Amniotic stem cell (primary cell): ENCODE measurements at regions not wholly inside any gene's neighbourhood (a gene's known extent, or its start where the extent isn't known, plus 50 kb on each side); places are given as distances from the start of the nearest gene placed in this dataset.

Source experiments
- DNase-seq: peaks from one replicate; lab custom pipeline; 2025; lab: John Stamatoyannopoulos, UW

DNA sequence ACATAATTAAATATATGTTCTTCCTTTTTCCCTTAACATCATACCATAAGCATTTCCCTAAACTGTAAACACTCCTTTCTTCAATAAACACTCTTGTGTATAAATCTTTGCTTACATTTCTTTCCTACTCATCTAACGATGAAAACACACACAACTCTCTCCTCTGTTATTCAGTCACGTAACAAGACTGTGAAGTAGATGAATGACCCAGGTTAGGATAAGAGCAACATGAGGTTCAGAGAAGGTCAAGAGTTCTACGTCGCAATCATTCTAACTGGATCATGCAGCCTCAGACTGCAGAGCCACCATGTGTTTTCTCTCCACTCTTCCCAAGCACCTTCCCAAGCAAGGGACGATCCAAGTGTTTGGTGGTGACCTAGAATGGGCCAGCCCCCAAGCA is 70.5 kb upstream of the SPTLC1 start:
- no peak for DNase-seq

DNA sequence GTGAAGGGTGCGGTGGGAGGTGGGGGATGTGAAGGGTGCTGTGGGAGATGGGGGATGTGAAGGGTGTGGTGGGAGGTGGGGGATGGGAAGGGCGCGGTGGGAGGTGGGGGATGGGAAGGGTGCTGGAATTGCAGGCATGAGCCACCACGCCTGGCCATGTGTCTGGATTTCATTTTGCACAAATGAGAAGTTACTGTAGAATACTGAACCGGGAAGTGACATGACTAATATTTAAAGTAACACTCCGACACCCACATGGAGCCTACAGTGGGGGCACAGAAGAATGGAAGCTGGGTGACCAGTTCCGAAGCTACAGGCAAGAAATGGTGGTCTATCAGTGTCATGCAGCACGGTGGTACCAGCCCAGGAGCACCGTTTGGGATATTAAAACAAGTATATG is 69.9 kb upstream of the SPTLC1 start:
- DNase-seq: no peak

DNA sequence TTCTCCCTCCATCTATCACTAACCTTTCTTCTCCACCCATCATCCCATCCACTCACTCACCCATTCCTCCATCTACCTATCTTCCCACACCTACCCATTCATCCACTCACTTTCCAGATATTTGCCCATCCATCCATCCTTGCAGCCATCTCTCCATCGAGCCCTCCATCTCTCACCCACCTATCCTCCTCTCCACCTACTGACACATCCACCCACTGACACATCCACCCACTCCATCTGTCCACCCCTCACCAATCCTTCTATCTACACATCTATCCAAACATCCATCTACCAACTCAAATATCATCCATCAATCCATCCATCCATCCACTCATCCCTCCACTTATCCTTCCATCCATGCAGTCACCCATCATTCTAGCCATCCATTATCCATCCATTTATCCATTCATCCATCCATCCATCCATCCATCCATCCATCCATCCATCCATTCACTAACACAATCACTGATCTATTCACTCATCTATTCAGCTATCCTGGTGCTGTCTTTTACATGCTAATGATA is 68.9 kb upstream of the SPTLC1 start:
- DNase-seq: no peak

DNA sequence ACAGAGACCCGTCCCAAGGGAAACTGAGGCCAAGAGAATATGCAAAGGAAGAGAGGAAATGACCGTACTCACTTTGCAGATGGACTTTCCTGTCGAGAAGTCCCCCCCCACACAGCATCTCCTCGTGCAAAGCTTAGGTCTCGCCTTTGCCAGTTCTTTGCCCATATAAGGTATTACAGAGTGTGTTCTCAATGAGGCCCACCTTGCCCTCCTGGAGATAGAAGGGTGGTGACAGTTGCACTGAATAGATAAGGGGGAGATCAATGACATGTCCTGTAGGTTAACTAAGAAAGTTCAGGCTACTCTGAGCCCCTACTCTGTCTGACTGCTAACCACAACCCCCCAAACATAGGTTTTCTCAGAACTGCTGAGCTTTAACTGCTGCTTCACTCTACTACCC is 68.2 kb upstream of the SPTLC1 start:
- no peak for DNase-seq

DNA sequence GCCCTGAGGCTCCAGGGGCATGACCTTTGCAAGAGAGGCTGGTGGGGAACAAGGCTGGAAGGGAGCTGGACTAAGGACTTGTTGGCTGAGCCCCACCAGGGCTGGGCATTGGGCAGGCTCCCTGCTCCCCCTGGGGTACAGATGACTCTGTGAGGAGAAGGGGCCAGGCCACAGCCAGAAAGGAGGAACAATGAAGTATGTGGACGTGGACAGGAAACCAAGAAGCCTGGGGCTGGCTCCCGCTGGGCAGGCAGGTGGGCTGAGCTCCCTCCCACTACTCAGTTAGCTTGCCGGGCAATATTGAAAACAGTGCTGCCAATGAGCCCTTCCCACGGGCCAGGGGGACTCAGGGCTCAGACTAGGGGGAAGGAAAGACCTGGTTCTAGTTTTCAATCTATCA is 66.1 kb upstream of the SPTLC1 start:
- DNase-seq: no peak

DNA sequence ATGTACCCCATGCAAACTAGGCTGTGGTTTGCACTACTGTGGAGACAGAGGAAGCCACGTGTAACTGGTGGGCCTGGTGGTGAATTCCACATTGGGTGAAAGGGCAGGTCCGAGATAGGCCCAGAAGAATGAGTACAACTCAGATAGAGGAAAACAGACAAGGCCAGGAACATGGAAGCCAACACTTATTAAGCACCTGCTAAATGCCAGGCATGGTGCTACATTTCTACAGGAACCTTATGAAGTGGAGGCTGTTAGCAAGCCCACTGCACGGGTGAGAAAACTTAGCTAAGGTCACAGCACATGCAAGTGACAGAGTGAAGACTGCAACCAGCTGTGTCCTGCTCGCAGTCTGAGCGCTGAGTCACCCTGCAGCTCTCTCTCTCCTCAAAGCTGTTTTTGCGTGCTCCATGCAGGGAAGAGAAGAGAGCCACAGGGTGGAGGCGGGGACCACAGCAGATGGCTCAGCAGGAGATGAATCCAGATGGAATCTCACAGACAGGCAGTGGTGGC is 65.5 kb upstream of the SPTLC1 start:
- peak; percentile 48 for DNase-seq

DNA sequence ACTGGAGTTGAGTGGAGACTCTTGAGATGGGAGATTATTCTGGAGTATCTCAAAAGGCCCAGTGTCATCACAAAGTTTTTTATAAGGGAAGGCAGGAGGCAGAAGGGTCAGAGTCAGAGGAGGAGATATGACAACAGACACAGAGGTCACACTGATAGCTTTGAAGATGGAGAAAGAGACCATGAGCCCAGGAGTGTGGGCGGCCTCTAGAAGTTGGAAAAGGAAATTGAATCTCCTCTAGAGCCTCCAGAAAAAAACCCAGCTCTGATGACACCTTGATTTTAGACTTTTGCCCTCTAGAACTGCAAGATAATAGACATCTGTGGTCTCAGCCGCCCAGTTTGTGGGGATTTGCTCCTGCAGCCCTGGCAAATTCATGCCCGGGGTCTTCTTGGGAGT is 64.8 kb upstream of the SPTLC1 start:
- DNase-seq: no peak

DNA sequence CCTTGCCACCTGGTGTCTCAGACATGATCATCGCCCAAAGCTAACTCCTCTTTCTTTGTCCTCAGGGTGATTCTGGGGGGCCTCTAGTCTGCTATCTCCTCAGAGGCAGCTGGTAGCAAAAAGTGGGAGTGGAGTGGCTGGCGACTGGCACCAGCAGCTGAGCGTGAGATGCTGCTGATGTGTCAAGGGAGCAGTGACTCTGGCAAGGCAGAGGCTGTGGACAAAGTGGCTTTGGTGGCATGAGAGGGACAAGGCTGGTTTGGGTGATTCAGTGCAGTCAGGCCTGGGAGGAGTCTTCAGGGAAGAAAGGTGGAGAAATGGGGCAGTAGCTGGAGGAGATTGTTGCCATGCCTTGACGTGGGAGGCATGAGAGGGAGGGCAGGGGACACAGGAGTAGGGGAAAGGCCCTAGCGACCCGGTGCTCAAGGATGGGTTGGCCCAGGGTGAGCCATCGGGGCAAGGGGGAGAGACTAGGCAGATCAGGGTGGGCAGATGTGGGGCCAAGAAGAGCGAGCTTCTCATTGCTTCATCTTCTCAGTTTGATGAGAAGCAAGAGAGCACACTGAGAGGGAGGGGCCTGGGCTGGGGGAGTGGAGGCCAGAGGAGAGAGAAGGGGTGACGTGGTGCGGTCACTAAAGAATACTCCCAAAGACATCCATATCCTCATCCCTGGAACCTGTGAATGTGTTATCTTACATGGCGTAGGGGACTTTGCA is 64.2 kb upstream of the SPTLC1 start:
- no peak for DNase-seq

DNA sequence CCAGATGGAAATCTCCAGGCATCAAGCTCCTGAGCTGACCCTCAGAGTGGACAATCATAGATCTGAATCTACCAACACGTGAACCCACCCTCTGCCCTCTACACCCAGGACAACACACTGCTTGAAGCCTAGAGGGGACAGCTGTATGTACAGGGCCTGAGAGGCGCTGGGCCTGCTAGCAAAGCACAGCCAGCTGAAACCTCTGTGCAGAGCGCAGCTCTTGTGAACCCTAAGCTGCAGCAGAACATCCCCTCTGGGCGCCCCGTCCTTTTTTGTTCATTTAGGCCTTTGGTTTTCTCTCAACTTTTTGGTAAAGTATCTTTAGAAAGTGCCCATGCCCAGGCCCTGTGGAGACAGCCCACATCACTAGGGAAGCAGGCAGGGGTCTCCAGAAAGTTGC is 62.4 kb upstream of the SPTLC1 start:
- no peak for DNase-seq

DNA sequence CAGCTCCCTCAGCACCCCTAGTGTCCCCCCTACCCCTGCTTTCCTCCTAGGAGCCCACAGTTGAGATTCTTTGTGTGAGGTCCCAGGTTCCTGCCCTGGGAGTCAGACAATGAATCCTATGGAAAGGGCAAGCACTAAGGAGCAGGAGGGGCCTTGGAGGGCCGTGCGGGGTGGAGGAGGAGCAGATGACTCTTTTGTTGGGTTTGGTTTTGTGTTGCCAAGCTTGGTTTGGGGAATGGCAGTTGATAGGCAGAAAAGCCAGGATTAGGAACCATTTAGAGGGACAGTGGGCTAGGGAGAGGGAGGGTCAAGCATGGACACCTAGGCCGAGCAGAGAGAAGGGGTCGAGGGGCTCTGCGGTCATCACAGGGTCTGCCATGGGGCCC is 61.6 kb upstream of the SPTLC1 start:
- no peak for DNase-seq

DNA sequence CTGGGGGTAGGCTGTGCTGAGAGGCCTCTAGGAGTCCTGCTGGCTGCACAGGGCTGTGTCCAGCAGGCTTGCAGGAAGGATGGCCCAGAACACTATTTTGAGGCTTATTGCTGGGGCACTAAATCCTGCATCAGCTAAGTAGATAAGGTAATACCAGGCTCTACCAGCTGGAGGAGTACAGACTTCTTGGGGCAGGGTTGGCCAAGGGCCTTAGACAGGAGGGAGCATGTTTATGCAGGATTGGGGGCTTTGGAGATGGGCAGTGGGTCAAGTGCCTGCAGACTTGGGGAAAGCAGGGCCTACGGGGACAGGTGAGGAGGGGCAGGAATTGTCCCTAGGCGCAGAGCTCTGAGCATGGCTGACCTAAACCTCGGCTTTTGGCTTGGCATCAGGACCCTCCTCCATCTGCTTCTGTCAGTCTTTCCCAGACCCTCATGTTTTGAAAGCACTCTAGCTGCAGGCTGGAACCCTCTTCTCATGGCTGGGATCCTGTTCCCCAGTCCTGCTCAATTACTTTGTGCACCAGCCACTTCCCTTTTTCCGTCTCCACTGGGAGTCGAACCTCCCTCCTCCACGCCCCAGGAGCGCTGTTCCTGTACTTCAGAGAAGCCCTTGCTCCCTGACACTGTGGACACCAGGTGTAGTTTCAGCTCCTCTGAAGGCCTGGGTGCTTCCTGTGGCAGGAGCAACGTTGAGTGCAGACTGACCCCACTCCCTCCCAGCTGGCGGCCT is 61.0 kb upstream of the SPTLC1 start:
- DNase-seq: no peak

DNA sequence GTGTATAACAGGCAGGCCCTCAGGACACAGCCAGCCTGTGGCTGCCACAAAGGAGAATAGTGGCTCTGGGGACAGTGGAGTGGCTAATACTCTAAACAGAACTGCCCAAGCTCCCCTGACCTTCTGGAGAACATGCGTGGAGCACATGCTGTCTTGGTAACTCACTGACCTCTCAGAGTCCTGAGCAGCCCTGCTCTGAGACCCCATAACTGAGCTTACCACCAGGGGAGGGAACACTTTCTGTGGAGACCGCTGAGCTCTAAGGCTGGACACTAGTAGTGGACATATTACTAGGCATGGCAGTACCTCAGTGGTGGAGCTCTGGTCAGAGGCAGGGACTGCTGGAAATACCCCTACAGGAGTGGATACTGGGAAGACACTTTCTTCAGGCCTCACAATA is 60.2 kb upstream of the SPTLC1 start:
- no peak for DNase-seq

DNA sequence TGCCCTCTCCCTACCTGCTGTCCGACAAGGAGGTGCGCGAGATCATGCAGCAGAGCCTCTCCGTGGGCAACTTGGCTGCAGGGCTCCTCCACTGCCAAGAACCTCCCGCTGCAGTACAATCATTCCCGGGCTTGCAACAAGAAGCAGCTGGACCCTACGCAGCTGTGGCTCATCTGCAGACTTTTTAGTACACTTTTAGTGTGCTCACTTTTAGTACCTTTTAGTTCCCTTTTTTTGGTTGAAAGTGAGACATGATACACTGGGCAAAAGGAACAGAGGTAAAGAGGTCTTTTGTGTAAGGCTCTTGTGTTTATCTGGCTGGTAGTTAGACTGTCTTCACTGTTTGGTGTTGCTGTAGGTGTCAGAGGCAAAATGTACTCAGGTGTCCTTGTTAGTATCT is 58.1 kb upstream of the SPTLC1 start:
- DNase-seq: no peak

DNA sequence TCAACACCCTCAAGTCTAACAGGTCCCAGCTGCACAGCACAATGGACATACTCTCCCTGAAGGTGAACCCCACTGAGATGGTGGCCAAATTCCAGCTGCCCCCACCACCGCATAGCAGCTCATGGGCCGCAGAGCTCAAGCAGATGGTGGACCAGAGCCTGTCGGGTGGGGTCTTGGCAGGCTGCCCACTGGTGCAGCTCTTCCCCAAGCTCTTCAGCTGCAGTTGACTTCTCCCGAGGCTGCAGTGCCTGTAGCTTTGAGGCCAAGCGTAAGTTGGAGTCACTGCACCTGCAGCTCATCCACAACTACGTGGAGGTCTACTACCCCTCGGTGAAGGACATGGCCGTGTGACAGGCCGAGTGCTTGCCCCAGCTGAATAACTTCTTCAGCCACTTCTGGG is 56.6 kb upstream of the SPTLC1 start:
- no peak for DNase-seq

DNA sequence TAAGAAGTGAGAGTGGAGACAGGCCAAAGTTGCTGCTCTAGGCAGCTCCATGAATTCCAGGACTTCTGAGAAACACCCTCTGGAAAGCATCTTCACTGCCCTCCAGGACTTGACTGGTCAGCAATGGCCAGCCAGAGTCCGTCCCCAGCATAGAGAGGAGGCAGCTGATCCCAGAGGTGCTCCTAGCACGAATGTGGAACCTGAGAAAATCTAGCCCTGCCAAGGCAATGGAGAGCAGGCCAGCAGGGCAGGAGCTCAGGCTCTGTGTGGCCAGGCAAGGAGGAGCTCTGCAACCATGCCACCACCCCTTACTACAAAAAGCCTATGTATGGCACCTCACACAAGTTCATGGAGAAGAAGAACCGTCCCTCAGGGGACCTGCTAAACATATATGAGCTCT is 56.1 kb upstream of the SPTLC1 start:
- no peak for DNase-seq

DNA sequence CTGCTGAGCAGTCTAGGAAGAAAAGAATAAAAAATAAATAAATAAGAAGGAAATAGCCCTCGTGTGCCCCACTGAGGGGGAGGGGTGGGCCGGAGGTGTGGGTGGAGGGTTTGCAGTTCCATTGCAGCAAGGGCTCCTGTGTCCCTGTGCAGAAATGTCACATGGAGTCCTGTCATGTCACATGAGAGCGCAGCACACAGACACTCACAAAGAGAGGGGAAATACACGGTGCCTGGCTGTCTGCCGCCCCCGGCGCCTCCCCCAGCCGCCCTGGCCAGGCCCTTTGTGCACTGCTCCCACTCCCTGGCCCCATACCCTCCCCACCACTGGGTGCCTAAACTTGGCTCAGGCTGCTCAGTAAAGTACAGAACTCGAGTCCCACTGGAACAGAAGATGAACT is 55.6 kb upstream of the SPTLC1 start:
- no peak for DNase-seq

DNA sequence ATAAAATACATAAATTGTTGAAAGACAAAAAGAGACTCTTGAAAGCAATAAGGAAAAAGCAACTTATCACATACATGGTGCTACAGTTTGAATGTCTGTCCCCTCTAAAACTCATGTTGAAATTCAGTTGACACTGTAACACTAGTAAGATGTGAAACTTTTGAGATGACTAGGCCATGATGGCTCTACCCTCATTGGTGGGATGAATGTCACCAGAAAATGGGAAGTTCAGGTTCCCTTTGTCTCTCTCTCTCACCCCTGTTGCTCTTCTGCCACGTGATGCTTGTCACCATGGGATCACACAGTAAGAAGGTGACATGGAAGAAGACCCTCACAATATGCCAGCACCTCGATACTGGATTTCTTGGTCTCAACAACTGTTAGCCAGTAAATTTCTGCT is 50.3 kb upstream of the SPTLC1 start:
- no peak for DNase-seq
